ENCODE measurements at regions not wholly inside any gene's neighbourhood (a gene's known extent, or its start where the extent isn't known, plus 50 kb on each side); places are given as distances from the start of the nearest gene placed in this dataset.
A peak's percentile ranks its signal among the peaks of the same experiment; 100 is the strongest.

GRCh38 chr7:32677593-32677992, 182.3 kb downstream of the AVL9 start:
- no peak for TF ChIP-seq GATA2 (IDR thresholded peaks at IDR 0.05; ENCODE audit: low read depth, low read length)
- TF ChIP-seq GATA3 (IDR thresholded peaks at IDR 0.05; ENCODE audit: low read depth, low read length) = no peak

GRCh38 chr7:32676249-32676941, 181.1 kb downstream of the AVL9 start:
- no peak for TF ChIP-seq GATA2 (IDR thresholded peaks at IDR 0.05; ENCODE audit: low read depth, low read length)
- TF ChIP-seq GATA3 (IDR thresholded peaks at IDR 0.05; ENCODE audit: low read depth, low read length) = no peak

GRCh38 chr7:32673275-32673983, 178.1 kb downstream of the AVL9 start:
- TF ChIP-seq GATA3 (IDR thresholded peaks at IDR 0.05; ENCODE audit: low read depth, low read length) (no peak), GATA2 (IDR thresholded peaks at IDR 0.05; ENCODE audit: low read depth, low read length) (no peak)

- TF ChIP-seq GATA3 (IDR thresholded peaks at IDR 0.05; ENCODE audit: low read depth, low read length) (no peak), GATA2 (IDR thresholded peaks at IDR 0.05; ENCODE audit: low read depth, low read length) (no peak)
Observed at GRCh38 chr7:32670110-32671025, 175.1 kb downstream of the AVL9 start.

GRCh38 chr7:32661929-32662328, 166.6 kb downstream of the AVL9 start:
- TF ChIP-seq GATA3 (IDR thresholded peaks at IDR 0.05; ENCODE audit: low read depth, low read length) = no peak
- TF ChIP-seq GATA2 (IDR thresholded peaks at IDR 0.05; ENCODE audit: low read depth, low read length) = no peak

- TF ChIP-seq GATA2 (IDR thresholded peaks at IDR 0.05; ENCODE audit: low read depth, low read length) (no peak), GATA3 (IDR thresholded peaks at IDR 0.05; ENCODE audit: low read depth, low read length) (no peak)
Observed at GRCh38 chr7:32661501-32661900, 166.2 kb downstream of the AVL9 start.

GRCh38 chr7:32660936-32661335, 165.6 kb downstream of the AVL9 start:
- no peak for TF ChIP-seq GATA3 (IDR thresholded peaks at IDR 0.05; ENCODE audit: low read depth, low read length)
- TF ChIP-seq GATA2 (IDR thresholded peaks at IDR 0.05; ENCODE audit: low read depth, low read length) = no peak

GRCh38 chr7:32659853-32660252, 164.6 kb downstream of the AVL9 start:
- no peak for TF ChIP-seq GATA3 (IDR thresholded peaks at IDR 0.05; ENCODE audit: low read depth, low read length)
- TF ChIP-seq GATA2 (IDR thresholded peaks at IDR 0.05; ENCODE audit: low read depth, low read length) = no peak

- no peak for TF ChIP-seq GATA2 (IDR thresholded peaks at IDR 0.05; ENCODE audit: low read depth, low read length)
- TF ChIP-seq GATA3 (IDR thresholded peaks at IDR 0.05; ENCODE audit: low read depth, low read length) = no peak
Observed at GRCh38 chr7:32658467-32658869, 163.2 kb downstream of the AVL9 start.

- no peak for TF ChIP-seq GATA3 (IDR thresholded peaks at IDR 0.05; ENCODE audit: low read depth, low read length)
- no peak for TF ChIP-seq GATA2 (IDR thresholded peaks at IDR 0.05; ENCODE audit: low read depth, low read length)
Observed at GRCh38 chr7:32658034-32658433, 162.7 kb downstream of the AVL9 start.

GRCh38 chr7:32648408-32649156, 153.3 kb downstream of the AVL9 start:
- TF ChIP-seq GATA2 (IDR thresholded peaks at IDR 0.05; ENCODE audit: low read depth, low read length) = peak; percentile 83
- TF ChIP-seq GATA3 (IDR thresholded peaks at IDR 0.05; ENCODE audit: low read depth, low read length) = peak; percentile 59

- TF ChIP-seq GATA3 (IDR thresholded peaks at IDR 0.05; ENCODE audit: low read depth, low read length) (no peak), GATA2 (IDR thresholded peaks at IDR 0.05; ENCODE audit: low read depth, low read length) (no peak)
Observed at GRCh38 chr7:32643194-32643593, 147.9 kb downstream of the AVL9 start.

- no peak for TF ChIP-seq GATA3 (IDR thresholded peaks at IDR 0.05; ENCODE audit: low read depth, low read length)
- TF ChIP-seq GATA2 (IDR thresholded peaks at IDR 0.05; ENCODE audit: low read depth, low read length) = no peak
Observed at GRCh38 chr7:32639122-32639521, 143.8 kb downstream of the AVL9 start.
